H9 (cell line): ENCODE measurements at regions not wholly inside any gene's neighbourhood (a gene's known extent, or its start where the extent isn't known, plus 50 kb on each side); places are given as distances from the start of the nearest gene placed in this dataset.

ENCODE experiments used
- DNase-seq: peaks from one replicate; pipeline ENCODE4 v3.0.0-alpha.2; 2017
- H2AFZ ChIP-seq: one replicate; pipeline ENCODE4 v1.6.1; 2013; ENCODE audit warnings: mild to moderate bottlenecking, low read length, control low read depth, moderate library complexity
- H2AK5ac ChIP-seq: 2 replicates; pipeline ENCODE4 v1.6.1; 2013; ENCODE audit warnings: low read length, control low read depth, mixed read lengths; ENCODE audit not compliant: insufficient read length
- H2BK120ac ChIP-seq: one replicate; pipeline ENCODE4 v1.6.1; 2013; ENCODE audit warnings: low read depth, mild to moderate bottlenecking, low read length, control low read depth, inconsistent platforms; ENCODE audit not compliant: poor library complexity, severe bottlenecking
- H2BK12ac ChIP-seq: 2 replicates; pipeline ENCODE4 v1.6.1; 2013; ENCODE audit warnings: low read length, control low read depth, mixed read lengths, low read depth; ENCODE audit not compliant: insufficient read length
- H2BK15ac ChIP-seq: 2 replicates; pipeline ENCODE4 v1.6.1; 2013; ENCODE audit warnings: low read depth, low read length, control low read depth
- H2BK20ac ChIP-seq: one replicate; pipeline ENCODE4 v1.6.1; 2013; ENCODE audit warnings: low read depth, mild to moderate bottlenecking, low read length, control low read depth, inconsistent platforms; ENCODE audit not compliant: poor library complexity, severe bottlenecking
- H2BK5ac ChIP-seq: 2 replicates; pipeline ENCODE4 v1.6.1; 2013; ENCODE audit warnings: low read length, control low read depth, mixed read lengths; ENCODE audit not compliant: insufficient read length
- H3K14ac ChIP-seq: 2 replicates; pipeline ENCODE4 v1.6.1; 2013; ENCODE audit warnings: low read length, control low read depth; ENCODE audit not compliant: insufficient read depth
- H3K18ac ChIP-seq: 2 replicates; pipeline ENCODE4 v1.6.1; 2013; ENCODE audit warnings: low read depth, mild to moderate bottlenecking, mixed read lengths, low read length, control low read depth; ENCODE audit not compliant: insufficient read length
- H3K23ac ChIP-seq: 2 replicates; pipeline ENCODE4 v1.6.1; 2013; ENCODE audit warnings: low read length, control low read depth, mixed read lengths, low read depth; ENCODE audit not compliant: insufficient read length
- H3K23me2 ChIP-seq: 2 replicates; pipeline ENCODE4 v1.6.1; 2013; ENCODE audit warnings: low read depth, mild to moderate bottlenecking, mixed read lengths, low read length, control low read depth; ENCODE audit not compliant: insufficient read length, poor library complexity, severe bottlenecking
- H3K27ac ChIP-seq: 2 replicates; pipeline ENCODE4 v1.5.1; 2013; ENCODE audit warnings: low read length, control low read depth, mixed read lengths, low read depth; ENCODE audit not compliant: insufficient read length
- H3K27me3 ChIP-seq: 2 replicates; pipeline ENCODE4 v1.6.1; 2013; ENCODE audit warnings: low read length, control low read depth, inconsistent platforms; ENCODE audit not compliant: insufficient read depth
- H3K4ac ChIP-seq: 2 replicates; pipeline ENCODE4 v1.6.1; 2013; ENCODE audit warnings: low read depth, mild to moderate bottlenecking, control low read depth, inconsistent platforms, low read length, moderate library complexity
- H3K4me1 ChIP-seq: 2 replicates; pipeline ENCODE4 v1.6.1; 2013; ENCODE audit warnings: low read length, control low read depth, inconsistent platforms; ENCODE audit not compliant: insufficient read depth
- H3K4me2 ChIP-seq: 2 replicates; pipeline ENCODE4 v1.6.1; 2013; ENCODE audit warnings: low read length, control low read depth, mixed read lengths; ENCODE audit not compliant: insufficient read length, insufficient read depth
- H3K56ac ChIP-seq: 2 replicates; pipeline ENCODE4 v1.6.1; 2013; ENCODE audit warnings: low read depth, mild to moderate bottlenecking, mixed read lengths, low read length, control low read depth; ENCODE audit not compliant: insufficient read length
- H3K79me1 ChIP-seq: 2 replicates; pipeline ENCODE4 v1.6.1; 2013; ENCODE audit warnings: low read depth, mild to moderate bottlenecking, moderate library complexity, low read length, control low read depth, inconsistent platforms; ENCODE audit not compliant: insufficient read depth, poor library complexity, severe bottlenecking
- H3K79me2 ChIP-seq: 2 replicates; pipeline ENCODE4 v1.6.1; 2013; ENCODE audit warnings: low read length, control low read depth, inconsistent platforms; ENCODE audit not compliant: insufficient read depth
- H3K9ac ChIP-seq: 2 replicates; pipeline ENCODE4 v1.6.1; 2013; ENCODE audit warnings: low read length, control low read depth, mixed read lengths; ENCODE audit not compliant: insufficient read length; ENCODE audit errors: extremely low read depth
- H3K9me3 ChIP-seq: one replicate; pipeline ENCODE4 v1.6.1; 2013; ENCODE audit warnings: low read depth, low read length, inconsistent platforms; ENCODE audit not compliant: control insufficient read depth
- H3T11ph ChIP-seq: one replicate; pipeline ENCODE4 v1.6.1; 2013; ENCODE audit warnings: mild to moderate bottlenecking, low read length, control low read depth, inconsistent platforms
- H4K20me1 ChIP-seq: one replicate; pipeline ENCODE4 v1.6.1; 2013; ENCODE audit not compliant: control insufficient read depth, insufficient read length, insufficient read depth
- H4K5ac ChIP-seq: 2 replicates; pipeline ENCODE4 v1.6.1; 2013; ENCODE audit warnings: low read depth, mild to moderate bottlenecking, mixed read lengths, low read length, control low read depth; ENCODE audit not compliant: insufficient read length
- H4K8ac ChIP-seq: replicated peaks from 2 replicates; pipeline ENCODE4 v1.6.1; 2013; ENCODE audit warnings: low read length, control low read depth, mixed read lengths, low read depth; ENCODE audit not compliant: insufficient read length
- H4K91ac ChIP-seq: 2 replicates; pipeline ENCODE4 v1.6.1; 2013; ENCODE audit warnings: low read depth, mild to moderate bottlenecking, moderate library complexity, mixed read lengths, low read length, control low read depth; ENCODE audit not compliant: insufficient read length
- H3K27ac Mint-ChIP-seq, 3 experiments: 2 replicates in 2 of 3; 3 replicates in 1 of 3; pipeline ENCODE4 v1.8.0; 2020 to 2021; ENCODE audit warnings: mixed read lengths in 3 of 3, mild to moderate bottlenecking in 1 of 3, moderate library complexity in 1 of 3
- H3K27me3 Mint-ChIP-seq: 2 replicates; pipeline ENCODE4 v1.8.0; 2021; ENCODE audit warnings: low read depth, mild to moderate bottlenecking, moderate library complexity, mixed read lengths
- H3K36me3 Mint-ChIP-seq, 3 experiments: 2 replicates in 2 of 3; 3 replicates in 1 of 3; pipeline ENCODE4 v1.8.0; 2020 to 2021; ENCODE audit warnings: low read depth in 3 of 3, mixed read lengths in 3 of 3; ENCODE audit not compliant: insufficient read depth in 1 of 3
- H3K4me1 Mint-ChIP-seq, 2 experiments: 2 replicates each; pipeline ENCODE4 v1.8.0; 2020; ENCODE audit warnings: mixed read lengths in 2 of 2
- H3K4me3 Mint-ChIP-seq, 2 experiments: 2 replicates in 1 of 2; 3 replicates in 1 of 2; pipeline ENCODE4 v1.8.0; 2020 to 2021; ENCODE audit warnings: mild to moderate bottlenecking in 2 of 2, mixed read lengths in 2 of 2, moderate library complexity in 1 of 2
- H3K9me3 Mint-ChIP-seq, 2 experiments: 2 replicates in 1 of 2; 3 replicates in 1 of 2; pipeline ENCODE4 v1.8.0; 2020; ENCODE audit warnings: mild to moderate bottlenecking in 2 of 2, mixed read lengths in 2 of 2, moderate library complexity in 1 of 2
- CTCF ChIP-seq: fragments of 200-600 bp; sonication (generic); conservative IDR thresholded peaks from 3 replicates; pipeline ENCODE4 v1.8.0; 2021; ENCODE audit warnings: antibody characterized with exemption, mild to moderate bottlenecking
- WGBS: extraction: QIAGEN DNeasy Blood & Tissue Kit; methylation state at CpG from one replicate; pipeline ENCODE4 v1.1.7; 2013; ENCODE audit warnings: missing lambda C conversion rate, low lambda C conversion rate, mixed read lengths; ENCODE audit not compliant: insufficient read length; ENCODE audit errors: extremely low coverage; 5-methylcytosine and 5-hydroxymethylcytosine counted together

GRCh38 chrX:121120690-121121605 is 73.5 kb downstream of the GLUD2 start:
- no CpG with 5 or more reads among the region's 4 CpGs for WGBS
- H3K27me3 ChIP-seq: no peaks in the 10 kb centered on the region
- Mint-ChIP-seq H3K9me3 (peaks cover 49 to 55% of the 10 kb centered on the region in 2 experiments), H3K36me3 (no peaks in the 10 kb centered on the region; a peak in 1 of 7 replicates), H3K4me1 (peaks cover 0 to 3% of the 10 kb centered on the region in 2 experiments; a peak in 2 of 4 replicates), H3K4me3 (no peak overlapping the region), H3K27ac (no peak overlapping the region), H3K27me3 (no peaks in the 10 kb centered on the region)
- H3K56ac ChIP-seq: no peak overlapping the region
- no peak for TF ChIP-seq CTCF
- H3K9ac ChIP-seq: no peak overlapping the region
- H3K4me2 ChIP-seq: no peak overlapping the region
- H2AFZ ChIP-seq: no peak overlapping the region
- H2BK120ac ChIP-seq: no peak overlapping the region
- no peak overlapping the region for H2BK15ac ChIP-seq
- H3K23me2 ChIP-seq: no peaks in the 10 kb centered on the region
- no peaks in the 10 kb centered on the region for H3K4me1 ChIP-seq
- no peak overlapping the region for H4K8ac ChIP-seq
- no peak overlapping the region for H3T11ph ChIP-seq
- no peak overlapping the region for H4K5ac ChIP-seq
- H3K23ac ChIP-seq: no peak overlapping the region
- H2BK20ac ChIP-seq: no peak overlapping the region
- H2BK12ac ChIP-seq: no peak overlapping the region
- no peak for DNase-seq
- H4K91ac ChIP-seq: no peak overlapping the region
- no peaks in the 10 kb centered on the region for H4K20me1 ChIP-seq
- no peaks in the 10 kb centered on the region for H3K79me1 ChIP-seq
- H3K18ac ChIP-seq: no peak overlapping the region
- H3K9me3 ChIP-seq: peaks cover 23% of the 10 kb centered on the region
- no peak overlapping the region for H3K27ac ChIP-seq
- no peak overlapping the region for H2BK5ac ChIP-seq
- H2AK5ac ChIP-seq: no peak overlapping the region
- H3K4ac ChIP-seq: no peak overlapping the region
- no peak overlapping the region for H3K14ac ChIP-seq
- H3K79me2 ChIP-seq: no peaks in the 10 kb centered on the region
